HG03439 (cell line): ENCODE measurements at regions not wholly inside any gene's neighbourhood (a gene's known extent, or its start where the extent isn't known, plus 50 kb on each side); places are given as distances from the start of the nearest gene placed in this dataset.
"Not testable (repeated sequence)": the region's sequence is repeated elsewhere in the genome, so short reads cannot be mapped to it uniquely, and the experiment has no call there.

Experiments used
- ATAC-seq: cut with Tn5 transposase; IDR thresholded peaks from one replicate; pipeline ENCODE4 v1.9.1; 2021; ENCODE audit warnings: mild to moderate bottlenecking, moderate library complexity; ENCODE audit not compliant: unreplicated experiment

- ATAC-seq: no peak
Measured at GRCh38 chr5:4013106-4013898, 417.7 kb downstream of the IRX1 start.

DNA sequence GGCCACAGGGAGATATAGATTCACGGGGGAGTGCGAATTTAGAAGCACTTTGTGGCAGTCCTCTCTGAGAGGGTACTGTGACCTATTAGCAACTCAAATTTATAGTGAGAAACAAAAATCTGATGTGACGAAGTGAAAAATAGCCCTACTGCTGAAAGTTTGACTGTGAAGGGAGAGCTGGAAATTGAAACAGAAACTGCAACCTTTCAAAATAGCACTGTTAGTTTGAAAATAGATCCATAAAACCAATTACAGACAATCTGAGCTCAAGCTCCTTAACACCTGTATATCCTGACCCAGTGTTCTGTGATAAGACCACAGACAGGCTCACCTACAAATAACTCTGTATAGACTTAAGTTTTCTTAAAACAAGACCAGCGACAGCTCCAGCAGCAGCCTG is 420.1 kb downstream of the IRX1 start:
- ATAC-seq: no peak

DNA sequence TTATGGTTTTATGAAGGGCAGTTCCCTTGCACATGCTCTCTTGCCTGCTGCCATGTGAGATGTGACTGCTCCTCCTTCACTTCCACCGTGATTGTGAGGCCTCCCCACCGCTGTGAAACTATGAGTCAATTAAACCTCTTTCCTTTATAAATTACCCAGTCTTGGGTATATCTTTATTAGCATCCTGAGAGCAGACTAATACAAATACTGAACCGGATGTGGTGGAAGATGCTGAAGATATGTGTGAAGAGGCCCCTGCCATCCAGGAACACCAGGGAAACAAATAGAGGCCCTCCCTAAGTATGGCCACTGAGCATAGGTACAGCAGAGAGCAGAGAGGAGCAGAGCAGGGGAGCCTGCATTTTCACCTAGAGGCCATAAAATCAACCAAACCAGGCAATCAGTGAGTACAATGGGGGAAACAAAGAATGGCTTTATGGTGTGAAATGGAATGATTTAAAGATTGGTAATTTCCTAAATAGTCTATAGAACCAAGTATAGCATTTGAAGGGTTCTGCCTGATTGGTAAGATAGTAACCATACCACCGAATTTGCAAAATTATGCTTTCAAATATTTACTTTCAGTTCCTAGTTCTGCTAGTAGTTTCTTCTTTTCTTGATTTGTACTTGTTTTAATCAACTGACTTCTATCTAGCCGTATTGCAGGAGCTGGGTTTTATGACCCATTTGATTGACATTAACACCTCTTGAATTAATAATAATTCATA is 421.6 kb downstream of the IRX1 start:
- no peak for ATAC-seq

DNA sequence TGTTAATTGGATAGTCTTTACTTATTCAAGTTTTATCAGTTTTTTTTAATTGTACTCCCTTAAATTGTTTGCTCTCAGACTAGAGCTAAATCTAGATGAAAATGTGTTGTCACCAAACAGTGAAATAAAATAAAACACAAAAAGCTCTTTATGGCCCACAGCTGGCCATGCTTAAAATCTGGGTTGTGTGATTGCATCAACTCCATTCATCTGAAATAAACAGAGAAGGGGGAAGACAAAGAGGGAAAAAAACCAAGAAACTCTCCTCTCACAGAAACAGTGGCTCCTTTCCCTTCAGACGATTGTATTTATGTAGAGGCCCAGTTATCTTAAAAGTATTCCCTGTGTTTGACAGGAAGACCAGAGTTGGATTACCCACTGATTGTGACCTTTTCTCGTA is 422.4 kb downstream of the IRX1 start:
- ATAC-seq: no peak

DNA sequence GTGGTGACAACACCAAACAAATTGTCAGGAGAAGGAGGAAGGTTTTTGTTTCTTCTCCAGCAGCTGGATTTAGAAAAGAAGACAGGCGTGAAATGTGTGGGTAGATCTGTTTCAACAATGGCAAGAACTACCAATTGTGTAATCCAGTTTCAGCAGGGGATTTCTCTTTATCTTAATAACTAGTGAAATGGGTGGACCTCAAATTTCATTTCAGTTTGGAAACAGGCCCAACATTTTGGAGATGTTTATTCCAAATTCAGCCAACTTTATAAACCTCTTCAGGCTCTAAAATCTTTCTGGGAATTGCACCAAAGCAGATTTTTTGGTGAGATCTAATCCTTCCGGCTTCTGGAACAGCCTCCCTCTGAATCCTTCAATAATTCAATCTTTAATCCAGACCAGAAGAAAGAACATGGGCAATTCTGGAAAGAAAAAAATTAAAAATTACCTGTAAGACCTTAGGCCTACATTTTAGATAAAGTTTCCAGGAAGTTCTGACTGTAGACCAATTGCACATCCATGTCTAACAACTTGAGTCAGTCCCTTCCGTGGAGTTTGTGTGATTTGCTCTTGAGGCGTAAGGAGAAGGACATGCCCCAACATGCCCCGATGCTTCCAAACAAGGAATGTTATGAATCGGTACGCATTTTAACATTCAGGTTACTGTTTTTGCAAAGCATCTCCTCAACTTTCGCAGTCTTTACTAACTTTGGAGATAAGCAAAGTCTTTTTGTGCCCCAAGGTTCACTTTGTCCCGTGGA is 423.6 kb downstream of the IRX1 start:
- no peak for ATAC-seq

DNA sequence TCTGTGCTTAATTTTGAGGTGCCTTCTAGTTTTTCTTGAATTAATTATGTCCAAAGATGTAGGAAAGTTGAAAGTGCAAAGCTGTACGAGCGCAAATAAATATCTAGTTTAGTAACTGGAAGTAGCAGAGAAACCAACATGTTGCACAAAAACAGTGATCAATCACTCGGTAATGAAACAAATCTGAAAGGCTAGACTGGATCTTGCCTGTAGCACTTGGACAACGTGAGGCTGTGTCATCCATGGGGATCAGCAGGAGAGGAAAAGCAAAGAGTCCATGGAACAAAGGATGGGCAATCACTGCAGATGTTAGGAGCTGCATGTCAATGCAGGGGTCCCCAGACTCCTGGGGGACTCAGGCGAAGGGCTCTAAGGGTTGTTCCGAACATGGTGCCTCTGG is 424.2 kb downstream of the IRX1 start:
- ATAC-seq: no peak

- no peak for ATAC-seq
Measured at GRCh38 chr5:4020400-4020799, 424.8 kb downstream of the IRX1 start.

GRCh38 chr5:4022056-4022670 is 426.5 kb downstream of the IRX1 start:
- no peak for ATAC-seq

GRCh38 chr5:4023091-4023752 is 427.6 kb downstream of the IRX1 start:
- no peak for ATAC-seq

GRCh38 chr5:4023753-4024335 is 428.2 kb downstream of the IRX1 start:
- ATAC-seq: no peak

DNA sequence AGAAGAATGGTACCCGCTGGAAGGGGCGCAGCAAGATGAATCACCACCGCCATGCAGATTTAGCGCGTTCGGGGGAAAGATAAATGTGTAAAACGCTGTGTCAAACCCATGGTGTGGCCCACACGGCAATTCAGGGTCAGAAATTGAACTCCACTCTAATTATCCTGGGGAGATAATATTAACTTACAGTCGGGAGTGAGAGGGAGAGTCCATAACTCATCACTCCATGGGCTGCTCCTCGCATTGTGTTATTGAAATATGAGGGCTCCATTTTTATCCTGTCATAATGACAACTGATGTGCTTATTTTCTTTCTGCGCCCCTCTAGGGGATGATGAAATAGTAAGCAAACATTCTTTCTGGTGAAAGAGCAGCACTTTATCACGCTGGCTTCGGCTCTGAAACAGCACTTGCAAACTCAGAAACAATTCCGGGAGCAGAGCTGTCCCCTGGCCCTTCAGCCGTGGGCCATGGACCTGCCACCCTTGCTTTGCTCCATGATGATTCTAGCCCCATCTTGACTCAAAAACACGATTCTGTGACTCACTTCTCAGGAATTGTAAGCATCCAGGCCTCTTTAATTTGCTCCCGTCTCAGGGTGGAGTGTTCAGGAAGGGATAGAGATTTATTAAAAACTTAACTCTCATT is 431.6 kb downstream of the IRX1 start:
- no peak for ATAC-seq

DNA sequence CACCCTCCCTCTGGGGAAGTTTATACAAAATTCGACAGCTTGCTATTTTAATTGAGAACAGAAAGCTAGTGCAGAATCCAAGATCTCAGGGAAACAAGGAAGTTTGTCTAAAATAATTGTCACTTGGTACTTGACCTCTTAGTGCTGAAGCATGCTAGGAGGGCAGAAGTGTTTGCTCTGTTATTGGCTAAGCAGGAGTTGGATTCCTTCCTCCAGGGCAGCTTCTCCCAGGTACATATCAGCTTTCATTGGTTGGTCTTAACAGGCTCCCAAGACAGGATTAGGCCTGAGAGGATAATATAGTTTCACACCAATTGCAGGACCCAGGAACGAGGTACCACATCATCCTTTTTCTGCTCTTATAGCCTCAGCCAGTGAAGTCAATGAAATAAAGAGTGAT is 432.8 kb downstream of the IRX1 start:
- ATAC-seq: no peak

DNA sequence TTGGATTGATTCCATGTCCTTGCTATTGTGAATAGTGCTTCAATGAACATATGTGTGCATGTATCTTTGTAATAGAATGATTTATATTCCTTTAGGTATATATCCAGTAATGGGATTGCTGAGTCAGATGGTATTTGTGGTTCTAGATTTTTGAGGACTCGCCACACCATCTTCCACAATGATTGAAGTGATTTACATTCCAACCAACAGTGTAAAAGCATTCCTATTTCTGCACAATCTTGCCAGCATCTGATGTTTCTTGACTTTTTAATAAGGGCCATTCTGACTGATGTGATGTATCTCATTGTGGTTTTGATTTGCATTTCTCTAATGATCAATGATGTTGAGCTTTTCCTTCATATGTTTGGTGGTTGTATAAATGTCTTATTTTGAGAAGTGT is 437.9 kb downstream of the IRX1 start:
- ATAC-seq: not testable (repeated sequence)

GRCh38 chr5:4036861-4037260 is 441.2 kb downstream of the IRX1 start:
- ATAC-seq: no peak

GRCh38 chr5:4038994-4039393 is 443.4 kb downstream of the IRX1 start:
- ATAC-seq: no peak

DNA sequence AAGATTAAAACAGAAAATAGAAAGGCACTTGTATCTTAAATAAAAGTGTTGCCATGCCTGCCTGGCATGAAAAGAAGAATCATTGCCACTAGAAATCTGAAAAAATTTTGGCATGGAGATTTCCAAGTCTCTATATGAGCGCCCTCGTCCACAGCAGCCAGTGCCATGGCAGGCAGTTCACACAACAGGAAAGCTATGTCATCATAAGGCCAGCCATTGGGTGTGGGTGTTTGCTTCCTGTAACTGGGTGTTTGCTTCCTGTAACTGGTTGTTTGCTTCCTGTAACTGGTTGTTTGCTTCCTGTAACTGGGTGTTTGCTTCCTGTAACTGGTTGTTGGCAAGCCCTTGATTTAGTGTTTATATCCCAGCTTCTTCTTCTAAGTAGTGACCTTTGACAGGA is 446.7 kb downstream of the IRX1 start:
- ATAC-seq: no peak

DNA sequence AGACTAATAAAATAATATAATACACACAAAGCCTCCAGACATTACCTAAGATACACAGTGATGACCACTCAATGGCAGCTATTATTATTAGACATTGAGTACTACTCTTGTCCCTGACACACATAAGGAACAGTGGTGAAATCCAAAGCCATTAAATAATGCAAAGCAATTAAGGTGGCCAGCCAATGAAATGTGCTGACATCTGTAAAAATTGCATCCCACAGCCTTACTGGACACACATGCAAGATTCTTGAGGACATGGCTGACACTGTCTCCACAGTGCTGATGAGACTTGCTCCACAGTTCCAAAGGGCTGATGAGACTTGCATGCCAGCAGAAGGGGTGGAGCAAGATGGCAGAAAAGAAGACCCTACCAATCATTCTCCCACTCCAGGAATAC is 447.5 kb downstream of the IRX1 start:
- ATAC-seq: no peak

- ATAC-seq: no peak
Measured at GRCh38 chr5:4044881-4045280, 449.2 kb downstream of the IRX1 start.

DNA sequence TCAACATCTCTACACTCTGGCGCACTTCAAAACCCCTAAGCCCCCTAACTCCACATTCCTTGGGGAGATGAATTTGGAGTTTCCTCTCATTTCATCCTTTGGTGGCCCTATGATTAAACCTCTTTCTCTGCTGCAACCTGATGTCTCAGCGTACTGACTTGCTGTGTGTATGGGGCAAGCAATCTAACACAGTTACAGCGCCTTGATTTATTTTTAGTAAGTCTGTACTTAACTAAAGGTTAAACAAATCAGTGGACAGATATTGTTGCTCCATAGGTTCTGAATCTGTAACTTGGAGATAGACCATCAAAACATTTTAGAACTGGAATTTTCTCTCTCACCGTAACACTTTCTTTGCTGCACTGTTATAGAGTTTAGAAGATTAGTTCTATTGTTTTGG is 452.8 kb downstream of the IRX1 start:
- no peak for ATAC-seq

DNA sequence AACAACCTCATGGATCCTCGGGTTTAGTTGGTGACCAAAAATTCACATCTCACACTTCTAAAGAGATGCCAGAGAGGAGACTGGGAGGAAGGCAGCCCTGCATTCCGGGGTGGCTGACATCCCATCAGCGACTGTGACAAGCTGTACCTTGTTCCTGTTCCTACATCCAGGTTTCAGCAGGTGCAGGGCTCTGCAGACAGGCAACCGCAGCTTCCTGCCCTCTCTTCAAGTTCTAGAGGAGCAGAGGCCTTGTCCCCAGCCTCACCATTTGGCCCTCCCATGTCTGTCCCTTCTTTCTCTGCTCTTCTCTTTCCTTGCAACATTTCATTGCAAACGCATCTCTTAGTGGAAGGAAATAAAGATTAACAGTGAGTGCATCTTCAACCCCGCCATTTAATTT is 454.6 kb downstream of the IRX1 start:
- ATAC-seq: no peak
